ENCODE measurements at regions not wholly inside any gene's neighbourhood (a gene's known extent, or its start where the extent isn't known, plus 50 kb on each side); places are given as distances from the start of the nearest gene placed in this dataset.
"Not testable (repeated sequence)": the region's sequence is repeated elsewhere in the genome, so short reads cannot be mapped to it uniquely, and the experiment has no call there.

- H3K4me1 ChIP-seq (ENCODE audit: insufficient read depth, low read length), result no peaks in the 10 kb centered on the region
- no peak overlapping the region for H3K4me3 ChIP-seq (ENCODE audit: low read length)
- no peaks in the 10 kb centered on the region for H3K9me3 ChIP-seq (ENCODE audit: low read depth, low read length)
- H3K27me3 ChIP-seq (ENCODE audit: insufficient read depth, low read length), result no peaks in the 10 kb centered on the region
Measured at GRCh38 chr3:28982906-28983305, 298.0 kb upstream of the RBMS3 start.

GRCh38 chr3:28986922-28987321, 293.9 kb upstream of the RBMS3 start:
- no peak overlapping the region for H3K4me3 ChIP-seq (ENCODE audit: low read length)
- no peaks in the 10 kb centered on the region for H3K9me3 ChIP-seq (ENCODE audit: low read depth, low read length)

GRCh38 chr3:28989646-28990089, 291.2 kb upstream of the RBMS3 start:
- Histone ChIP-seq H3K27me3 (ENCODE audit: insufficient read depth, low read length) (no peaks in the 10 kb centered on the region), H3K9me3 (ENCODE audit: low read depth, low read length) (no peaks in the 10 kb centered on the region), H3K4me1 (ENCODE audit: insufficient read depth, low read length) (peaks cover 8% of the 10 kb centered on the region), H3K4me3 (ENCODE audit: low read length) (no peak overlapping the region)

More at GRCh38 chr3:28986922-28987321, 293.9 kb upstream of the RBMS3 start:
- H3K4me1 ChIP-seq (ENCODE audit: insufficient read depth, low read length), result peaks cover 8% of the 10 kb centered on the region
- no peaks in the 10 kb centered on the region for H3K27me3 ChIP-seq (ENCODE audit: insufficient read depth, low read length)

GRCh38 chr3:28994161-28994905, 286.5 kb upstream of the RBMS3 start:
- Histone ChIP-seq H3K4me1 (ENCODE audit: insufficient read depth, low read length) (peaks cover 3% of the 10 kb centered on the region), H3K4me3 (ENCODE audit: low read length) (no peak overlapping the region), H3K27me3 (ENCODE audit: insufficient read depth, low read length) (no peaks in the 10 kb centered on the region), H3K9me3 (ENCODE audit: low read depth, low read length) (peaks cover 6% of the 10 kb centered on the region)

- Histone ChIP-seq H3K4me1 (ENCODE audit: insufficient read depth, low read length) (no peaks in the 10 kb centered on the region), H3K27me3 (ENCODE audit: insufficient read depth, low read length) (no peaks in the 10 kb centered on the region), H3K4me3 (ENCODE audit: low read length) (no peak overlapping the region), H3K9me3 (ENCODE audit: low read depth, low read length) (no peaks in the 10 kb centered on the region)
Measured at GRCh38 chr3:29004885-29005599, 275.8 kb upstream of the RBMS3 start.

GRCh38 chr3:29005862-29006261, 275.0 kb upstream of the RBMS3 start:
- H3K27me3 ChIP-seq (ENCODE audit: insufficient read depth, low read length), result no peaks in the 10 kb centered on the region
- no peaks in the 10 kb centered on the region for H3K9me3 ChIP-seq (ENCODE audit: low read depth, low read length)
- H3K4me1 ChIP-seq (ENCODE audit: insufficient read depth, low read length), result no peaks in the 10 kb centered on the region
- H3K4me3 ChIP-seq (ENCODE audit: low read length), result no peak overlapping the region

- Histone ChIP-seq H3K4me3 (ENCODE audit: low read length) (no peak overlapping the region), H3K27me3 (ENCODE audit: insufficient read depth, low read length) (no peaks in the 10 kb centered on the region)
Measured at GRCh38 chr3:29011441-29011840, 269.4 kb upstream of the RBMS3 start.

GRCh38 chr3:29011966-29012365, 268.9 kb upstream of the RBMS3 start:
- H3K4me1 ChIP-seq (ENCODE audit: insufficient read depth, low read length), result no peaks in the 10 kb centered on the region
- no peaks in the 10 kb centered on the region for H3K9me3 ChIP-seq (ENCODE audit: low read depth, low read length)
- no peaks in the 10 kb centered on the region for H3K27me3 ChIP-seq (ENCODE audit: insufficient read depth, low read length)
- no peak overlapping the region for H3K4me3 ChIP-seq (ENCODE audit: low read length)

More at GRCh38 chr3:29011441-29011840, 269.4 kb upstream of the RBMS3 start:
- H3K9me3 ChIP-seq (ENCODE audit: low read depth, low read length), result no peaks in the 10 kb centered on the region
- no peaks in the 10 kb centered on the region for H3K4me1 ChIP-seq (ENCODE audit: insufficient read depth, low read length)

GRCh38 chr3:29022976-29023375, 257.9 kb upstream of the RBMS3 start:
- Histone ChIP-seq H3K4me3 (ENCODE audit: low read length) (no peak overlapping the region), H3K9me3 (ENCODE audit: low read depth, low read length) (no peaks in the 10 kb centered on the region), H3K27me3 (ENCODE audit: insufficient read depth, low read length) (no peaks in the 10 kb centered on the region), H3K4me1 (ENCODE audit: insufficient read depth, low read length) (no peaks in the 10 kb centered on the region)

GRCh38 chr3:29026286-29026685, 254.6 kb upstream of the RBMS3 start:
- Histone ChIP-seq H3K4me3 (ENCODE audit: low read length) (no peak overlapping the region), H3K27me3 (ENCODE audit: insufficient read depth, low read length) (no peaks in the 10 kb centered on the region), H3K4me1 (ENCODE audit: insufficient read depth, low read length) (no peaks in the 10 kb centered on the region), H3K9me3 (ENCODE audit: low read depth, low read length) (no peaks in the 10 kb centered on the region)

- Histone ChIP-seq H3K9me3 (ENCODE audit: low read depth, low read length) (no peaks in the 10 kb centered on the region), H3K27me3 (ENCODE audit: insufficient read depth, low read length) (no peaks in the 10 kb centered on the region), H3K4me1 (ENCODE audit: insufficient read depth, low read length) (no peaks in the 10 kb centered on the region), H3K4me3 (ENCODE audit: low read length) (no peak overlapping the region)
Measured at GRCh38 chr3:29026959-29027358, 253.9 kb upstream of the RBMS3 start.

- H3K9me3 ChIP-seq (ENCODE audit: low read depth, low read length); H3K27me3 ChIP-seq (ENCODE audit: insufficient read depth, low read length); H3K4me3 ChIP-seq (ENCODE audit: low read length); H3K4me1 ChIP-seq (ENCODE audit: insufficient read depth, low read length): not testable (repeated sequence)
Measured at GRCh38 chr3:29031175-29031574, 249.7 kb upstream of the RBMS3 start.

- Histone ChIP-seq H3K9me3 (ENCODE audit: low read depth, low read length) (no peaks in the 10 kb centered on the region), H3K4me3 (ENCODE audit: low read length) (no peak overlapping the region), H3K27me3 (ENCODE audit: insufficient read depth, low read length) (no peaks in the 10 kb centered on the region), H3K4me1 (ENCODE audit: insufficient read depth, low read length) (no peaks in the 10 kb centered on the region)
Measured at GRCh38 chr3:29033511-29033910, 247.4 kb upstream of the RBMS3 start.

- no peaks in the 10 kb centered on the region for H3K9me3 ChIP-seq (ENCODE audit: low read depth, low read length)
- H3K27me3 ChIP-seq (ENCODE audit: insufficient read depth, low read length), result no peaks in the 10 kb centered on the region
- no peaks in the 10 kb centered on the region for H3K4me1 ChIP-seq (ENCODE audit: insufficient read depth, low read length)
- H3K4me3 ChIP-seq (ENCODE audit: low read length), result no peak overlapping the region
Measured at GRCh38 chr3:29050155-29050554, 230.7 kb upstream of the RBMS3 start.

GRCh38 chr3:29057326-29057725, 223.5 kb upstream of the RBMS3 start:
- H3K4me1 ChIP-seq (ENCODE audit: insufficient read depth, low read length), result no peaks in the 10 kb centered on the region
- peaks cover 10% of the 10 kb centered on the region for H3K9me3 ChIP-seq (ENCODE audit: low read depth, low read length)
- no peak overlapping the region for H3K4me3 ChIP-seq (ENCODE audit: low read length)
- H3K27me3 ChIP-seq (ENCODE audit: insufficient read depth, low read length), result no peaks in the 10 kb centered on the region

- H3K27me3 ChIP-seq (ENCODE audit: insufficient read depth, low read length), result no peaks in the 10 kb centered on the region
- H3K4me3 ChIP-seq (ENCODE audit: low read length), result no peak overlapping the region
- no peaks in the 10 kb centered on the region for H3K4me1 ChIP-seq (ENCODE audit: insufficient read depth, low read length)
- no peaks in the 10 kb centered on the region for H3K9me3 ChIP-seq (ENCODE audit: low read depth, low read length)
Measured at GRCh38 chr3:29064085-29064484, 216.8 kb upstream of the RBMS3 start.
